Panc1 (cell line): ENCODE measurements at regions not wholly inside any gene's neighbourhood (a gene's known extent, or its start where the extent isn't known, plus 50 kb on each side); places are given as distances from the start of the nearest gene placed in this dataset.

ENCODE experiments used
- ATAC-seq: fragments of 200-7000 bp; cut with Tn5 transposase; 2 replicates; pipeline ENCODE4 v1.9.1; 2020; ENCODE audit warnings: mild to moderate bottlenecking, moderate library complexity
- BruUV-seq: library from RNA; stranded (reverse); fragments of 400-500 nt; replicated peaks from 2 replicates; lab custom pipeline; 2021; lab: Mats Ljungman, UMichigan
- CTCF ChIA-PET: fragments of 300-600 bp; sonication (Branson Sonifier 250); formaldehyde crosslinking; loops from one replicate; lab custom pipeline; 2022; ENCODE audit warnings: antibody characterized with exemption; lab: Charles Lee
- POLR2A ChIA-PET: fragments of 300-600 bp; sonication (Branson Sonifier 250); formaldehyde crosslinking; loops from one replicate; lab custom pipeline; 2022; ENCODE audit warnings: antibody characterized with exemption; lab: Charles Lee
- DNase-seq: peaks from one replicate; pipeline ENCODE4 v3.0.0-alpha.2; 2010; ENCODE audit warnings: low read depth, low spot score
- H3K27ac ChIP-seq: 2 replicates; pipeline ENCODE4 v1.5.1; 2011; ENCODE audit warnings: mild to moderate bottlenecking, low read length, inconsistent platforms
- H3K27me3 ChIP-seq: fragments of 200-500 bp; sonication (Bioruptor generic); 2 replicates; pipeline ENCODE4 v1.6.0; 2014; ENCODE audit warnings: low read length, inconsistent platforms; ENCODE audit not compliant: control insufficient read depth, insufficient read depth
- H3K36me3 ChIP-seq: fragments of 200-500 bp; sonication (Bioruptor generic); 2 replicates; pipeline ENCODE4 v1.5.1; 2014; ENCODE audit warnings: inconsistent platforms, mild to moderate bottlenecking, low read length, moderate library complexity; ENCODE audit not compliant: control insufficient read depth, insufficient read depth
- H3K4me1 ChIP-seq: 2 replicates; pipeline ENCODE4 v1.5.1; 2011; ENCODE audit warnings: inconsistent platforms, mild to moderate bottlenecking, low read length, moderate library complexity; ENCODE audit not compliant: control insufficient read depth, insufficient read depth
- H3K4me3 ChIP-seq, 2 experiments: 2 replicates each; pipeline ENCODE4 v1.5.1; 2011 to 2012; ENCODE audit warnings: low read depth in 2 of 2, low read length in 2 of 2, mild to moderate bottlenecking in 2 of 2, inconsistent platforms in 1 of 2, moderate library complexity in 1 of 2
- H3K9me3 ChIP-seq: fragments of 200-500 bp; sonication (Bioruptor generic); 2 replicates; pipeline ENCODE4 v1.5.1; 2014; ENCODE audit warnings: low read depth, mild to moderate bottlenecking, inconsistent platforms, low read length, moderate library complexity; ENCODE audit not compliant: control insufficient read depth, insufficient read depth
- POLR2AphosphoS5 ChIP-seq: IDR thresholded peaks from 2 replicates; pipeline ENCODE4 v1.6.1; 2012; ENCODE audit warnings: mild to moderate bottlenecking, low read depth, low read length, moderate library complexity
- SIN3A ChIP-seq: IDR thresholded peaks from 2 replicates; pipeline ENCODE4 v1.6.1; 2012; ENCODE audit warnings: low read depth, mild to moderate bottlenecking, low read length, moderate library complexity, borderline replicate concordance; ENCODE audit not compliant: insufficient read depth
- TCF7L2 ChIP-seq: IDR thresholded peaks from 2 replicates; pipeline ENCODE4 v1.6.1; 2011; ENCODE audit warnings: mild to moderate bottlenecking, low read depth, low read length, inconsistent platforms
- in situ Hi-C: cut with HindIII; loops from 2 replicates; pipeline ENCODE4 v1.10.0; 2016; ENCODE audit warnings: low sequenced_read_pairs, low pct_unique_long_range_greater_than_20kb
- intact Hi-C: fragments of 100-400 bp; cut with micrococcal nuclease; formaldehyde crosslinking; loops from one replicate; pipeline ENCODE4 v1.10.0; 2022; ENCODE audit not compliant: unreplicated experiment
- TF ChIP-seq, protein P1 (sequence below), 2 experiments: IDR thresholded peaks; 2 replicates each; pipeline ENCODE4 v1.6.1; 2011 to 2012; ENCODE audit warnings: low read depth in 2 of 2, control low read depth in 1 of 2, low read length in 1 of 2, mild to moderate bottlenecking in 1 of 2, moderate library complexity in 1 of 2; ENCODE audit not compliant: insufficient read depth in 1 of 2
- TF ChIP-seq, protein P2 (sequence below): fragments of 450-650 bp; IDR thresholded peaks from 2 replicates; pipeline ENCODE4 v1.5.1; 2017; ENCODE audit warnings: mild to moderate bottlenecking

DNA sequence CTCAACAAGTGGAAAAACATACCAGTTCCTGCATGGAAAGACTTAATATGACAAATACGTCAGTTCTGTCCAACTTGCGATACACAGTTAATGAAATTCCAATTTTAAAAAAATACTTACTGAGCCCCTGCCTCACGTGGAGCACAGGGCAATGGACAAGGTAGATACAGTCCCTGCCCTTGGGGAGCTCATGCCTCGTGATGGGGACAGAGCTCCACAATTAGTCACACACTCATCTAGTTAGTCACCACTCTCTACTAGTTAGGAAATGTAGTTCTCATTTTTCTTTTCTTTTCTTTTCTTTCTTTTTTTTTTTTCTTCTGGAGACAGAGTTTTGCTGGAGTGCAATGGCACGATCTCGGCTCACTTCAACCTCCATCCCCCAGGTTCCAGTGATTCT lies 74.7 kb upstream of the CDH5 start:
- no peaks in the 10 kb centered on the region for H3K9me3 ChIP-seq
- TF ChIP-seq SIN3A (no peak), POLR2AphosphoS5 (no peak), TCF7L2 (no peak)
- TF ChIP-seq, protein P1, sequence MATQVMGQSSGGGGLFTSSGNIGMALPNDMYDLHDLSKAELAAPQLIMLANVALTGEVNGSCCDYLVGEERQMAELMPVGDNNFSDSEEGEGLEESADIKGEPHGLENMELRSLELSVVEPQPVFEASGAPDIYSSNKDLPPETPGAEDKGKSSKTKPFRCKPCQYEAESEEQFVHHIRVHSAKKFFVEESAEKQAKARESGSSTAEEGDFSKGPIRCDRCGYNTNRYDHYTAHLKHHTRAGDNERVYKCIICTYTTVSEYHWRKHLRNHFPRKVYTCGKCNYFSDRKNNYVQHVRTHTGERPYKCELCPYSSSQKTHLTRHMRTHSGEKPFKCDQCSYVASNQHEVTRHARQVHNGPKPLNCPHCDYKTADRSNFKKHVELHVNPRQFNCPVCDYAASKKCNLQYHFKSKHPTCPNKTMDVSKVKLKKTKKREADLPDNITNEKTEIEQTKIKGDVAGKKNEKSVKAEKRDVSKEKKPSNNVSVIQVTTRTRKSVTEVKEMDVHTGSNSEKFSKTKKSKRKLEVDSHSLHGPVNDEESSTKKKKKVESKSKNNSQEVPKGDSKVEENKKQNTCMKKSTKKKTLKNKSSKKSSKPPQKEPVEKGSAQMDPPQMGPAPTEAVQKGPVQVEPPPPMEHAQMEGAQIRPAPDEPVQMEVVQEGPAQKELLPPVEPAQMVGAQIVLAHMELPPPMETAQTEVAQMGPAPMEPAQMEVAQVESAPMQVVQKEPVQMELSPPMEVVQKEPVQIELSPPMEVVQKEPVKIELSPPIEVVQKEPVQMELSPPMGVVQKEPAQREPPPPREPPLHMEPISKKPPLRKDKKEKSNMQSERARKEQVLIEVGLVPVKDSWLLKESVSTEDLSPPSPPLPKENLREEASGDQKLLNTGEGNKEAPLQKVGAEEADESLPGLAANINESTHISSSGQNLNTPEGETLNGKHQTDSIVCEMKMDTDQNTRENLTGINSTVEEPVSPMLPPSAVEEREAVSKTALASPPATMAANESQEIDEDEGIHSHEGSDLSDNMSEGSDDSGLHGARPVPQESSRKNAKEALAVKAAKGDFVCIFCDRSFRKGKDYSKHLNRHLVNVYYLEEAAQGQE (IDR thresholded peaks at IDR 0.05; ENCODE audit: insufficient read depth in 1 of 2, low read depth in 2 of 2, low read length in 1 of 2), result no peak
- TF ChIP-seq, protein P2, sequence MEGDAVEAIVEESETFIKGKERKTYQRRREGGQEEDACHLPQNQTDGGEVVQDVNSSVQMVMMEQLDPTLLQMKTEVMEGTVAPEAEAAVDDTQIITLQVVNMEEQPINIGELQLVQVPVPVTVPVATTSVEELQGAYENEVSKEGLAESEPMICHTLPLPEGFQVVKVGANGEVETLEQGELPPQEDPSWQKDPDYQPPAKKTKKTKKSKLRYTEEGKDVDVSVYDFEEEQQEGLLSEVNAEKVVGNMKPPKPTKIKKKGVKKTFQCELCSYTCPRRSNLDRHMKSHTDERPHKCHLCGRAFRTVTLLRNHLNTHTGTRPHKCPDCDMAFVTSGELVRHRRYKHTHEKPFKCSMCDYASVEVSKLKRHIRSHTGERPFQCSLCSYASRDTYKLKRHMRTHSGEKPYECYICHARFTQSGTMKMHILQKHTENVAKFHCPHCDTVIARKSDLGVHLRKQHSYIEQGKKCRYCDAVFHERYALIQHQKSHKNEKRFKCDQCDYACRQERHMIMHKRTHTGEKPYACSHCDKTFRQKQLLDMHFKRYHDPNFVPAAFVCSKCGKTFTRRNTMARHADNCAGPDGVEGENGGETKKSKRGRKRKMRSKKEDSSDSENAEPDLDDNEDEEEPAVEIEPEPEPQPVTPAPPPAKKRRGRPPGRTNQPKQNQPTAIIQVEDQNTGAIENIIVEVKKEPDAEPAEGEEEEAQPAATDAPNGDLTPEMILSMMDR, result no peak
- no TSS peak for BruUV-seq
- no peaks in the 10 kb centered on the region for H3K36me3 ChIP-seq
- ChIA-PET POLR2A (no interaction called here), CTCF (no interaction called here)
- H3K27me3 ChIP-seq, result no peaks in the 10 kb centered on the region; the same call in 1 of the 2 replicates
- in situ Hi-C loops (no loop called here), intact Hi-C loops (no loop called here)
- no peak for ATAC-seq
- no peak overlapping the region for H3K4me3 ChIP-seq
- no peaks in the 10 kb centered on the region for H3K4me1 ChIP-seq
- H3K27ac ChIP-seq, result no peak overlapping the region
- no peak for DNase-seq

GRCh38 chr16:66290431-66290830 lies 76.1 kb upstream of the CDH5 start:
- Histone ChIP-seq H3K36me3 (no peaks in the 10 kb centered on the region), H3K9me3 (no peaks in the 10 kb centered on the region), H3K4me3 (no peak overlapping the region), H3K27ac (no peak overlapping the region), H3K27me3 (no peaks in the 10 kb centered on the region; the same call in 1 of the 2 replicates), H3K4me1 (no peaks in the 10 kb centered on the region)
- intact Hi-C loops, result no loop called here
- in situ Hi-C loops, result no loop called here
- no TSS peak for BruUV-seq
- no peak for DNase-seq
- no peak for ATAC-seq
- ChIA-PET CTCF (no interaction called here), POLR2A (no interaction called here)
- no peak for TF ChIP-seq SIN3A

DNA sequence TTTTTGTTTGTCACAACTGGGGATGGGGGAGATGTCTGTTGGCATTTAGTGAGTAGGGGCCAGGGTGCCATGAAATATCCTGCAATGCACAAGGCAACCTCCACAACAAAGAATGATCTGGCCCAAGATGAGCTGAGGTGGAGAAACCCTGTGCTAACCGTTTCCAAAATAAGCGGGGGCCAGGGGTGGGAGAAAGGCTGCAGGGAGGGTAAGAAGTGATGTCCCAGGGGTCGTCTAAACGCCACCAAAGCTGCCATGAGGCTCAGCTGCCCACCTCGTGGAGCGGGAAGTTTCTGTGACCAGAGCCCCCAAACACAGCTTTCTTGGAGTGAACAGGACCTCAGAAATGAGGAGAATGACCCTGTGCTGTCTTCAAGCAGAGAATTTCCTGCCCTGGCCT lies 76.5 kb upstream of the CDH5 start:
- H3K27ac ChIP-seq, result no peak overlapping the region
- H3K36me3 ChIP-seq, result no peaks in the 10 kb centered on the region
- CTCF ChIA-PET, result no interaction called here
- ATAC-seq, result no peak
- no peak for DNase-seq
- BruUV-seq, result no TSS peak
- H3K4me3 ChIP-seq, result no peak overlapping the region
- no peaks in the 10 kb centered on the region for H3K4me1 ChIP-seq
- H3K27me3 ChIP-seq, result no peaks in the 10 kb centered on the region; the same call in 1 of the 2 replicates
- intact Hi-C loops (no loop called here), in situ Hi-C loops (no loop called here)
- POLR2A ChIA-PET, result no interaction called here
- H3K9me3 ChIP-seq, result no peaks in the 10 kb centered on the region
- TF ChIP-seq POLR2AphosphoS5 (no peak), TCF7L2 (no peak), SIN3A (no peak)
- TF ChIP-seq, protein P2, result no peak
- TF ChIP-seq, protein P1 (IDR thresholded peaks at IDR 0.05; ENCODE audit: insufficient read depth in 1 of 2, low read depth in 2 of 2, low read length in 1 of 2), result no peak
